DOHH2 (cell line): ENCODE measurements at regions not wholly inside any gene's neighbourhood (a gene's known extent, or its start where the extent isn't known, plus 50 kb on each side); places are given as distances from the start of the nearest gene placed in this dataset.

Experiments
- EZH2phosphoT487 ChIP-seq: fragments of 200-600 bp; sonication (generic); IDR thresholded peaks from 2 replicates; pipeline ENCODE4 v1.6.1; 2017; ENCODE audit warnings: borderline replicate concordance, mild to moderate bottlenecking, antibody characterized with exemption, low read length, moderate library complexity, mixed read lengths
- TF ChIP-seq, protein P1 (sequence below): fragments of 200-600 bp; sonication (generic); IDR thresholded peaks from one replicate; pipeline ENCODE4 v1.5.1; 2014; ENCODE audit warnings: antibody characterized with exemption, mild to moderate bottlenecking, low read depth, low read length; ENCODE audit not compliant: poor library complexity, severe bottlenecking

- TF ChIP-seq, protein P1, sequence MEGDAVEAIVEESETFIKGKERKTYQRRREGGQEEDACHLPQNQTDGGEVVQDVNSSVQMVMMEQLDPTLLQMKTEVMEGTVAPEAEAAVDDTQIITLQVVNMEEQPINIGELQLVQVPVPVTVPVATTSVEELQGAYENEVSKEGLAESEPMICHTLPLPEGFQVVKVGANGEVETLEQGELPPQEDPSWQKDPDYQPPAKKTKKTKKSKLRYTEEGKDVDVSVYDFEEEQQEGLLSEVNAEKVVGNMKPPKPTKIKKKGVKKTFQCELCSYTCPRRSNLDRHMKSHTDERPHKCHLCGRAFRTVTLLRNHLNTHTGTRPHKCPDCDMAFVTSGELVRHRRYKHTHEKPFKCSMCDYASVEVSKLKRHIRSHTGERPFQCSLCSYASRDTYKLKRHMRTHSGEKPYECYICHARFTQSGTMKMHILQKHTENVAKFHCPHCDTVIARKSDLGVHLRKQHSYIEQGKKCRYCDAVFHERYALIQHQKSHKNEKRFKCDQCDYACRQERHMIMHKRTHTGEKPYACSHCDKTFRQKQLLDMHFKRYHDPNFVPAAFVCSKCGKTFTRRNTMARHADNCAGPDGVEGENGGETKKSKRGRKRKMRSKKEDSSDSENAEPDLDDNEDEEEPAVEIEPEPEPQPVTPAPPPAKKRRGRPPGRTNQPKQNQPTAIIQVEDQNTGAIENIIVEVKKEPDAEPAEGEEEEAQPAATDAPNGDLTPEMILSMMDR: no peak
- no peak for TF ChIP-seq EZH2phosphoT487
Observed at GRCh38 chr7:40965774-40966173, 737.1 kb downstream of the INHBA start.
